Esophagus muscularis mucosa (tissue), 4 donors: ENCODE measurements at regions not wholly inside any gene's neighbourhood (a gene's known extent, or its start where the extent isn't known, plus 50 kb on each side); places are given as distances from the start of the nearest gene placed in this dataset.

ENCODE experiments used
- DNase-seq: peaks from one replicate; pipeline ENCODE4 v3.0.0-alpha.2; 2017; ENCODE audit errors: extremely low spot score
- H3K27ac ChIP-seq, 4 donors: fragments of 200-600 bp; sonication (generic); replicated peaks in 1 of 4; 1 replicate in 3 of 4; 2 replicates in 1 of 4; pipeline ENCODE4 v1.5.1; 2016 to 2019; ENCODE audit warnings: mild to moderate bottlenecking in 1 of 4
- H3K27me3 ChIP-seq, 4 donors: fragments of 200-600 bp; sonication (generic); one replicate each; pipeline versions ENCODE4 v1.5.1 to v1.6.0; 2016 to 2019
- H3K36me3 ChIP-seq, 4 donors: fragments of 200-600 bp; sonication (generic); one replicate each; pipeline ENCODE4 v1.5.1; 2016 to 2019
- H3K4me1 ChIP-seq, 4 donors: fragments of 200-600 bp; sonication (generic); one replicate each; pipeline ENCODE4 v1.5.1; 2016 to 2019
- H3K4me3 ChIP-seq, 4 donors: fragments of 200-600 bp; sonication (generic); 1 replicate in 2 of 4; 2 replicates in 2 of 4; pipeline ENCODE4 v1.5.1; 2016 to 2019; ENCODE audit warnings: mild to moderate bottlenecking in 4 of 4, moderate library complexity in 1 of 4
- H3K9me3 ChIP-seq, 4 donors: fragments of 200-600 bp; sonication (generic); 1 replicate in 3 of 4; 2 replicates in 1 of 4; pipeline ENCODE4 v1.5.1; 2016 to 2019
- CTCF ChIP-seq, 3 experiments: fragments of 200-600 bp in 2 of 3; fragments of 450-650 bp in 1 of 3; sonication (generic) in 2 of 3; IDR thresholded peaks; one replicate each; pipeline ENCODE4 v1.5.1; 2017 to 2019; ENCODE audit warnings: antibody characterized with exemption in 3 of 3, mild to moderate bottlenecking in 2 of 3, moderate library complexity in 1 of 3
- EP300 ChIP-seq: sonication (generic); formaldehyde crosslinking; IDR thresholded peaks from one replicate; pipeline ENCODE4 v1.6.1; 2017; ENCODE audit warnings: antibody characterized with exemption
- POLR2A ChIP-seq: fragments of 450-650 bp; IDR thresholded peaks from one replicate; pipeline ENCODE4 v1.6.1; 2017; ENCODE audit warnings: antibody characterized with exemption, moderate library complexity, mild to moderate bottlenecking, low read depth
- POLR2AphosphoS5 ChIP-seq, 2 donors: sonication (generic); formaldehyde crosslinking; IDR thresholded peaks; one replicate each; pipeline ENCODE4 v1.6.1; 2017; ENCODE audit warnings: antibody characterized with exemption in 2 of 2
- WGBS: methylation state at CpG from one replicate; pipeline ENCODE4 v1.1.5; 2018; 5-methylcytosine and 5-hydroxymethylcytosine counted together
- intact Hi-C: fragments of 100-400 bp; cut with DNase I; formaldehyde crosslinking; loops from one replicate; pipeline ENCODE4 v1.15.1; 2023

- Histone ChIP-seq H3K9me3 (no peaks in the 10 kb centered on the region), H3K4me3 (no peak overlapping the region), H3K27ac (no peak overlapping the region), H3K4me1 (no peaks in the 10 kb centered on the region), H3K27me3 (no peaks in the 10 kb centered on the region), H3K36me3 (no peaks in the 10 kb centered on the region)
- intact Hi-C loops, result no loop called here
- WGBS, result 83% methylated on average over 1 of the region's 1 CpG
- DNase-seq, result no peak
- TF ChIP-seq POLR2AphosphoS5 (IDR thresholded peaks at IDR 0.05) (no peak), EP300 (no peak), POLR2A (no peak), CTCF (IDR thresholded peaks at IDR 0.05) (no peak)
Measured at GRCh38 chr3:30122359-30122758, 484.0 kb upstream of the TGFBR2 start.

- 91% methylated on average over 3 of the region's 3 CpGs for WGBS
- DNase-seq, result no peak
- intact Hi-C loops, result no loop called here
- no peaks in the 10 kb centered on the region for H3K9me3 ChIP-seq
- no peak for TF ChIP-seq EP300
- TF ChIP-seq CTCF (IDR thresholded peaks at IDR 0.05), result no peak
- no peak for TF ChIP-seq POLR2AphosphoS5 (IDR thresholded peaks at IDR 0.05)
- no peak for TF ChIP-seq POLR2A
- no peak overlapping the region for H3K4me3 ChIP-seq
- no peaks in the 10 kb centered on the region for H3K27me3 ChIP-seq
- no peaks in the 10 kb centered on the region for H3K36me3 ChIP-seq
- no peaks in the 10 kb centered on the region for H3K4me1 ChIP-seq
- H3K27ac ChIP-seq, result no peak overlapping the region
Measured at GRCh38 chr3:30123224-30123623, 483.2 kb upstream of the TGFBR2 start.

- no peak overlapping the region for H3K4me3 ChIP-seq
- no peak for DNase-seq
- no peaks in the 10 kb centered on the region for H3K9me3 ChIP-seq
- TF ChIP-seq POLR2AphosphoS5 (IDR thresholded peaks at IDR 0.05) (no peak), CTCF (IDR thresholded peaks at IDR 0.05) (no peak), POLR2A (no peak), EP300 (no peak)
- H3K4me1 ChIP-seq, result no peaks in the 10 kb centered on the region
- H3K27ac ChIP-seq, result no peak overlapping the region
- no peaks in the 10 kb centered on the region for H3K27me3 ChIP-seq
- intact Hi-C loops, result no loop called here
- WGBS, result 95% methylated on average over 1 of the region's 1 CpG
- H3K36me3 ChIP-seq, result no peaks in the 10 kb centered on the region
Measured at GRCh38 chr3:30123755-30124154, 482.6 kb upstream of the TGFBR2 start.

- H3K4me3 ChIP-seq, result no peak overlapping the region
- no peaks in the 10 kb centered on the region for H3K4me1 ChIP-seq
- intact Hi-C loops, result no loop called here
- no peak overlapping the region for H3K27ac ChIP-seq
- TF ChIP-seq EP300, result no peak
- no peak for TF ChIP-seq POLR2AphosphoS5 (IDR thresholded peaks at IDR 0.05)
- no peak for TF ChIP-seq POLR2A
- no peak for TF ChIP-seq CTCF (IDR thresholded peaks at IDR 0.05)
- 78% methylated on average over 2 of the region's 2 CpGs for WGBS
- no peaks in the 10 kb centered on the region for H3K9me3 ChIP-seq
- no peak for DNase-seq
- H3K36me3 ChIP-seq, result no peaks in the 10 kb centered on the region
- no peaks in the 10 kb centered on the region for H3K27me3 ChIP-seq
Measured at GRCh38 chr3:30124435-30125370, 481.7 kb upstream of the TGFBR2 start.
